ENCODE measurements at regions not wholly inside any gene's neighbourhood (a gene's known extent, or its start where the extent isn't known, plus 50 kb on each side); places are given as distances from the start of the nearest gene placed in this dataset.

GRCh38 chr3:80261082-80261481 lies 493.3 kb upstream of the ROBO1 start:
- no peak for DNase-seq

DNA sequence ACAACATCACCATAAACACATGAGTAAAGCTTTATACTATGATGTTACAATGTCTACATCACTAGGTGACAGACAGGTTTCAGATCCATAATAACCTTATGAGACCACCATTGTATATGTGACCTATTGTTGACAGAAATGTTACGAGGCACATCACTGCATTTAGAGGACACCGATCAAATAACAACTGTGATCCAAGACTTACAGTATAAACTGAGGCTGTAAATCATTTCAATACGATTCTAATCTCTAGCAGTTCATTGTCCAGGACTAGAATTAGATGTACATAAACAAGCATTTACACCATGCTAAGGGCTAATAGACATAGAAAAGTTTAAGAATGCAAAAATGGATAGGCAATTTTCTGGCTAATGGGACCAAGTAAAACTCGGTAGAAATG lies 491.9 kb upstream of the ROBO1 start:
- DNase-seq: no peak

GRCh38 chr3:80252113-80252512 lies 484.3 kb upstream of the ROBO1 start:
- no peak for DNase-seq

- DNase-seq: no peak
Observed at GRCh38 chr3:80247766-80248165, 480.0 kb upstream of the ROBO1 start.

DNA sequence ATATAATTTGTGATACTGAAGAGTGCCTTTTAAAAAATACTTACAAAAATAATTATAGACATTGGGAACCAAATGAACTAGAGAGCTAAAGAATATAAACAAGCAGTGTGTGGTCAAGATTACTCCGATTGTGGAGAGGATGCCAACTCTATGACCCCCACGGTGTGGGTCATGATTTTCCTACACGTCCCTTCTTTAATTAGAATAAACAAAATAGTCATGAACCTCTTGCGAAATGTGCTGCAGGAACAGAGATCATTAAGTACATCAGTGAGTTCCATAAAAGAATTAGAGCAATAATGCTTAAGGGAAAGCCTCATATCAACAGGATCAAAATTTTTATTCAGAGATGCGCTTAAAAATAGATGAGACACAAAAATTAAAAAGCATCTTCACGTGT lies 476.6 kb upstream of the ROBO1 start:
- no peak for DNase-seq

- no peak for DNase-seq
Observed at GRCh38 chr3:80241791-80242190, 474.0 kb upstream of the ROBO1 start.

DNA sequence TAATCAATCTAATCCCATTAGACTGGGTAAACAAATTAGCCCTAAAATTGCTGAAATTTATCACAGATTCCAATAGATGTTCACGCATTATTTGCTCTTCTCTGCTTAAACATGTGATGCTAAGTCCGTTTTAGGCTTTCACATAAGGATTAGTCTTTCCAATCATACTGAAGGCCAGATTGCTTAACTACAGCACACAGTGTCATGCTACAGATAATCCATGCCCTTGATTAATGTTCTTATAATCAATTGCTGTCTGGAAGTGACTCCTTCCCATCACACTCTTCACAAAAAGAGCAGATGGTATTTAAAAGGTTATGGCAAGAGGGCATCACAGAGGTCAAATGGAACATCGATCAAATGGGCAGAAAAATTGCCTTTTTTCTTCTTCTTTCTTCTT lies 471.5 kb upstream of the ROBO1 start:
- no peak for DNase-seq

DNA sequence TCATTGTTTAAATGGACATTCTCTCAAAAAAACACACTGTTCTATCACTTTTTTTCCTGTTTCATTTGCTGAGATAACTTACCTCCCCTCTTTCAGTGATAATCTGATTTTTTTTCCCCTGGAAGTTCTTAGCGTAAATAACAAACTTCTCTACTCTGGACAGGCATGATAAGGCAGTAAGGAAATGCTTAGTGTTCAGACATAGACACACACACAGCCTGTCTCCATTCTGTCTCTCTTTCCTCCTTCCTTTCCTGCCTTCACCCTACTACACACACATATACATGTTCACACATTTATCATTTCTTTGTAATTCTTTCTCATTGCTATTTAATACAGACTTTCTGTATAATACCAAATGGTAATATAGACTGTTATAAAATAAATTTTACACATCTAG lies 470.8 kb upstream of the ROBO1 start:
- DNase-seq: no peak

GRCh38 chr3:80238152-80238551 lies 470.4 kb upstream of the ROBO1 start:
- DNase-seq: no peak

DNA sequence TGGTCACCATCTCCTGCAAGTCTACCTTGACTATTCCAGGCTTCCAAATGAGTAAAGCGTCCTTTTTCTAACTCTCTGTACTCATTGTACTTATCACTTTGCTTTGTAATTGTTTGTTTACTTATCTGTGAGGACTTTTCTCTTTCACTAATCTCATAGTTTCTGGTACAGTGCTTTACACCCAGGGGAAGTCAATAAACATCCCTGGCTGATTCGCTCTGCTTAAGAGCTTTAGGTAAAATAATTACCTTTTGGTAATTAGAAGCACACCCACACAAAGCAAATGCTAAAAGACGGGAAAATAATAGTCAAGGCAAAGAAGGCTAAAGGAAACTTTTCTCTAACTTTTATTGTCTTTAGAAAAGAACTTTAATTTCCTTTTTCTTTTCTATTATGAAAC lies 466.9 kb upstream of the ROBO1 start:
- no peak for DNase-seq

DNA sequence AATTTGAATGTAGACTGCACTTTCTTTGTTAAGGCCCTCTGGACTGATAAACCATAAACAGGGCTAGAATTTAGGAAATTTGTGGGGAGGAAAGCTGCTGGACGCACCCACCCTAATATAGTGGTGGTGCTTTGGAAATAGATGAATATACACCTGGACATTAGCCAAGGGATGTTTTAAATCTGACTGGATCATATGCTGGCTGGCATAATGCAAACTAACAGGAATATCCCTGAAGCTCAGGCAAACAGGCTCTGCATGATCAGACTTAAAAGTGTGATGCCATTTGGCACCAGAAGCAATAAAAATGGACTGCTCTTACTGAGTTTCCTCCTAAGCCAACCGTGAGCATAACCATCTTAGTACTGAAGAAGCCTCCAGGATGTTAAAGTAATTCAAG lies 465.8 kb upstream of the ROBO1 start:
- DNase-seq: no peak

DNA sequence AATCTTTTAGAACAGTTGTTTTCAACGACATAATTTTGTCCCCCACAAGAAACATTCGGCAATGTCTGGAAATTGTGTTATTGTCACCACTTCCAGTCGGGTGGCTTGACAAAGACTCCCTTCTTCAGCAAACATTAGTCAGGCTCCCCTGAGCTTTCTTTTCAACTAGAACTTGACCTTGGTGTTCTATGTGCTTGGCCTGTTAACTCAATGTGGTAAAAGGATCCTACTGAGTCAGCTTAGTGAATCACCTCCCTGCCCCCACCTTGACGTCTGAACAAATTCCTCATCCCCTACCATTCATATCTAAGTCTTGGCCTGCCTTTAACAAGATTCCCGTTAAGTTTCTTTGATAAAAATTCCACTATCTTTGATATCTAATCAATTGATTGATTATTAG lies 465.0 kb upstream of the ROBO1 start:
- no peak for DNase-seq

GRCh38 chr3:80230962-80231361 lies 463.2 kb upstream of the ROBO1 start:
- no peak for DNase-seq

DNA sequence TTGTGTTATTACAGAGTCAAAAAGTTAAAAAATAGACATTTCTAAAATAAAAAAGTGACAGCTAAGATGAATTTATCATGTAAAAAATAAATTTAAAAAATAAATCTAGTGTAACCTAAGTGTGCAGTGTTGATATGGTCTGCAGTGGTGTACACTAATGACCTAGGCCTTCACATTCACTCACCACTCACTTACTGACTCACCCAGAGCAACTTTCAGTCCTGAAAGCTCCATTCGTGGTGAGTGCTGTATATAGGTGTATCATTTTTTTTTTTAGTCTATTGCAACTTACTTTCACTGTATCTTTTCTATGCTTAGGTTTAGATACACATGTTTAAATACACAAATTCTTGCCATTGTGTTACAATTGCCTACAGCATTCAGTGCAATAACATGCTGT lies 459.4 kb upstream of the ROBO1 start:
- no peak for DNase-seq

- no peak for DNase-seq
Observed at GRCh38 chr3:80215191-80215590, 447.4 kb upstream of the ROBO1 start.

DNA sequence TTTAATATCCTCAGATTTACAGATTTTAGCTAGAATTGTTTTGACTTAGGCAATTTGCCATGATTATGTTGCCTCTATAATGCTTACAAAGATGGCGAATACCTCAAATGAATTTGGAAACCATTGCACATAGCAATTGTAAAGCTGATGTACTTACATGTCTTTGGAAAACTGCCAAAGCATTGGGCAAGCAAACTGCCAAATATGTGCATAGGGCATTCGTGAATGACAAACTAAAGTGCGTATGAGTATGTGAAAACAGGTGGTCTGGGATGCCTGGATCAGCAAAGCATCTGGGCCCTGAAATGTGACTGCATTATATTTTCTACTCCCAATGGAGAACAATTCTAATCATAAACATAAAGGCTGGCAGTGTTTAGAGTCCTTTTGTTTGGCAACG lies 445.3 kb upstream of the ROBO1 start:
- DNase-seq: no peak

DNA sequence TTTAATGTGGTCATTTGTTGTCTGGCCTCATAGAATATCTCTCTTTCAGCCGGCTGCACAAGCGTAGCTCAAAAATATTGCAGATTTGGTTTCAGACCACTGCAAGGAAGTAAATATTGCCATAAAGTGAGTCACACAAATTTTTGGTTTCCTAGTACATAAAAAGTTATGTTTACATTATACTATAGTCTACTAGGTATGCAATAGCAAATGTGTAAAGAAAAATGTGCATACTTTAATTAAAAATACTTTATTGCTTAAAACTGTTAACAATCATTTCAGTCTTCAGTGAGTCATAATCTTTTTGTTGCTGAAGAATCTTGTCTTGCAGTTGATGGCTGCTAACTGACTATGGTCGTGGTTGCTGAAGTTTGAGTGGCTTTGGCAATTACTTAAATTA lies 425.1 kb upstream of the ROBO1 start:
- DNase-seq: no peak

GRCh38 chr3:80190051-80190450 lies 422.3 kb upstream of the ROBO1 start:
- DNase-seq: no peak

GRCh38 chr3:80187981-80188380 lies 420.2 kb upstream of the ROBO1 start:
- no peak for DNase-seq

GRCh38 chr3:80159990-80160506 lies 392.2 kb upstream of the ROBO1 start:
- DNase-seq: no peak

DNA sequence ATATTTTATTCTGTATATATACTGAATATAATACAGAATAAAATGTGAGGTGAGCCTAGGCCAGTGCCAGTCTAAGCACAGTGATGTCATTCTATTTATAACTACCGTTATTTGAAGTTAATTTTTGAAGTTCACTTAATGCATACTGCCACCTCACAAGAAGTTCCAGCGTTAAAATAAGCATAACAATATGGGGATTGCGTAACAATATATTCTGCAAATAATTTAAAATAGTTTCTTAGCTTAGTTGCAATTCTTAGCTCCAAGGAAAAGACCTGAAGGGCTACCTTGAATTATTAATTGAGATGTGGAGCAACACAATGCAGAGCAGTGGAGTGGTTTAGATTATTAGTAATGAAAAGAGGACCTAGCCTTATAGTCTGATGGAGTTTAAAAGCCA lies 390.5 kb upstream of the ROBO1 start:
- no peak for DNase-seq

GRCh38 chr3:80157546-80157945 lies 389.7 kb upstream of the ROBO1 start:
- no peak for DNase-seq

DNA sequence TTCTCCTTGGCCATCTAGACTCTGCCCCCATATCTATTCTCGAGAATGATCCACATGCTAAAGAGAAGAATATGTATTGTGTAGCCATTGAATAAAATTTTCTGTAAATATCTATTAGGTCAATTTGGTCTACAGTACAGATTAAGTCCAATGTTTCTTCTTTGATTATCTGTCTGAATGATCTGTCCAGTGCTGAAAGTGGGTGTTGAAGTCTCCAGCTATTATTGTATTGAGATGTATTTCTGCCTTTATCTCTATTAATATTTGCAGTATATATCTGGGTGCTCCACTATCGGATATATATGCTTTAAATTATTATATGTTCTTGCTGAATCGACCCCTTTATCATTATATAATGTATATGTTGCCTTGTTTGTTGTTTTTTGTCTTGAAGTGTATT lies 384.9 kb upstream of the ROBO1 start:
- DNase-seq: no peak

DNA sequence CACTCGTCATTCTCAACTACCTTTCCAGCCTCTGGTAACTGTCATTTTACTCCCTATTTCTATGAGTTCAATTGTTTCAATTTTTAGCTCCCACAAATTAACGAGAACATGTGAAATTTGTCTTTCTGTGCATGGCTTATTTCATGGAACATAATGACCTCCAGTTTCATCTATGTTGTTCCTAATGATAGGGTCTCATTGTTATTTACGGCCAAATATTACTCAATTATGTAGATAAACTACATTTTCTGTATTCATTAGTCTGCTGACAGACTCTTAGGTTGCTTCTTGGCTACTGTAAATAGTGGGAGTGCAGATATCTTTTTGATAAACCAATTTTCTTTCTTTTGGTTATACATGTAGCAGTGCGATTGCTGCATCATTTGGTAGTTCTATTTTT lies 374.9 kb upstream of the ROBO1 start:
- DNase-seq: no peak

GRCh38 chr3:80141557-80141956 lies 373.8 kb upstream of the ROBO1 start:
- no peak for DNase-seq

- no peak for DNase-seq
Observed at GRCh38 chr3:80116281-80116680, 348.5 kb upstream of the ROBO1 start.
